ENCODE measurements at regions not wholly inside any gene's neighbourhood (a gene's known extent, or its start where the extent isn't known, plus 50 kb on each side); places are given as distances from the start of the nearest gene placed in this dataset.

- no peak for DNase-seq
Measured at GRCh38 chr13:110773480-110773879, 60.0 kb downstream of the ING1 start.

GRCh38 chr13:110774051-110774450 lies 60.6 kb downstream of the ING1 start:
- DNase-seq = no peak

- no peak for DNase-seq
Measured at GRCh38 chr13:110774490-110774889, 61.0 kb downstream of the ING1 start.

- no peak for DNase-seq
Measured at GRCh38 chr13:110775576-110775975, 62.1 kb downstream of the ING1 start.

GRCh38 chr13:110777251-110777820 lies 63.8 kb downstream of the ING1 start:
- DNase-seq = no peak

- no peak for DNase-seq
Measured at GRCh38 chr13:110779022-110779421, 65.5 kb downstream of the ING1 start.

- DNase-seq = no peak
Measured at GRCh38 chr13:110780422-110780821, 66.9 kb downstream of the ING1 start.

- DNase-seq = no peak
Measured at GRCh38 chr13:110782185-110782584, 68.7 kb downstream of the ING1 start.

- DNase-seq = no peak
Measured at GRCh38 chr13:110784704-110785103, 71.2 kb downstream of the ING1 start.

- no peak for DNase-seq
Measured at GRCh38 chr13:110788778-110789177, 75.3 kb downstream of the ING1 start.

- no peak for DNase-seq
Measured at GRCh38 chr13:110789871-110790270, 76.4 kb downstream of the ING1 start.

GRCh38 chr13:110790371-110790770 lies 76.9 kb downstream of the ING1 start:
- DNase-seq = no peak

- no peak for DNase-seq
Measured at GRCh38 chr13:110794209-110794608, 80.7 kb downstream of the ING1 start.

GRCh38 chr13:110797230-110797877 lies 83.9 kb downstream of the ING1 start:
- DNase-seq = no peak

GRCh38 chr13:110798081-110798994 lies 84.8 kb downstream of the ING1 start:
- no peak for DNase-seq

- DNase-seq = no peak
Measured at GRCh38 chr13:110799246-110800236, 86.0 kb downstream of the ING1 start.

- no peak for DNase-seq
Measured at GRCh38 chr13:110801044-110801443, 87.5 kb downstream of the ING1 start.

GRCh38 chr13:110802260-110802659 lies 88.8 kb downstream of the ING1 start:
- DNase-seq = no peak

GRCh38 chr13:110806636-110807035 lies 93.1 kb downstream of the ING1 start:
- no peak for DNase-seq

GRCh38 chr13:110807546-110807945 lies 94.0 kb downstream of the ING1 start:
- DNase-seq = no peak

- no peak for DNase-seq
Measured at GRCh38 chr13:110808138-110808537, 94.6 kb downstream of the ING1 start.

GRCh38 chr13:110809871-110810486 lies 96.5 kb downstream of the ING1 start:
- DNase-seq = no peak
